Endodermal cell (in vitro differentiated cells): ENCODE measurements at regions not wholly inside any gene's neighbourhood (a gene's known extent, or its start where the extent isn't known, plus 50 kb on each side); places are given as distances from the start of the nearest gene placed in this dataset.

ENCODE experiments used
- DNase-seq: peaks from one replicate; pipeline ENCODE4 v3.0.0-alpha.2; 2017
- H3K27ac ChIP-seq: 2 replicates; pipeline ENCODE4 v1.5.1; 2013; ENCODE audit warnings: mild to moderate bottlenecking, low read depth, low read length, moderate library complexity
- H3K27me3 ChIP-seq: 2 replicates; pipeline ENCODE4 v1.6.1; 2013; ENCODE audit warnings: mild to moderate bottlenecking, low read length, moderate library complexity; ENCODE audit not compliant: insufficient read depth, control insufficient read depth, poor library complexity, severe bottlenecking
- H3K36me3 ChIP-seq: 2 replicates; pipeline ENCODE4 v1.7.0; 2013; ENCODE audit warnings: mild to moderate bottlenecking, low read length, moderate library complexity; ENCODE audit not compliant: control insufficient read depth, insufficient read depth
- H3K4me1 ChIP-seq: one replicate; pipeline ENCODE4 v1.7.0; 2013; ENCODE audit warnings: low read length; ENCODE audit not compliant: control insufficient read depth, insufficient read depth
- H3K4me3 ChIP-seq: 2 replicates; pipeline ENCODE4 v1.5.1; 2013; ENCODE audit warnings: mild to moderate bottlenecking, low read length, moderate library complexity
- H3K9ac ChIP-seq: 2 replicates; pipeline ENCODE4 v1.6.1; 2013; ENCODE audit warnings: mild to moderate bottlenecking, low read length, moderate library complexity; ENCODE audit not compliant: poor library complexity, severe bottlenecking; ENCODE audit errors: extremely low read depth
- H3K9me3 ChIP-seq: 2 replicates; pipeline ENCODE4 v1.6.1; 2013; ENCODE audit warnings: mild to moderate bottlenecking, low read length, moderate library complexity; ENCODE audit not compliant: control insufficient read depth
- H3K27ac Mint-ChIP-seq: 2 replicates; pipeline ENCODE4 v1.8.0; 2020; ENCODE audit warnings: mixed read lengths
- H3K27me3 Mint-ChIP-seq: 2 replicates; pipeline ENCODE4 v1.8.0; 2021; ENCODE audit warnings: mild to moderate bottlenecking, mixed read lengths; ENCODE audit not compliant: insufficient read depth
- H3K36me3 Mint-ChIP-seq: 2 replicates; pipeline ENCODE4 v1.8.0; 2020; ENCODE audit warnings: low read depth, mixed read lengths
- H3K4me1 Mint-ChIP-seq: 2 replicates; pipeline ENCODE4 v1.8.0; 2020; ENCODE audit warnings: mixed read lengths
- H3K4me3 Mint-ChIP-seq: 2 replicates; pipeline ENCODE4 v1.8.0; 2020; ENCODE audit warnings: mild to moderate bottlenecking, moderate library complexity, mixed read lengths
- H3K9me3 Mint-ChIP-seq: 2 replicates; pipeline ENCODE4 v1.8.0; 2020; ENCODE audit warnings: mild to moderate bottlenecking, mixed read lengths
- CTCF ChIP-seq: fragments of 200-600 bp; sonication (generic); conservative IDR thresholded peaks from 2 replicates; pipeline ENCODE4 v1.5.0; 2021; ENCODE audit warnings: antibody characterized with exemption, mild to moderate bottlenecking
- WGBS, 2 experiments: methylation state at CpG; one replicate each; pipeline versions ENCODE4 v1.1.5 to v1.1.7; 2013; ENCODE audit warnings: missing lambda C conversion rate in 2 of 2, mixed read lengths in 1 of 2; ENCODE audit not compliant: insufficient coverage in 1 of 2, insufficient read length in 1 of 2; 5-methylcytosine and 5-hydroxymethylcytosine counted together

GRCh38 chr4:137070614-137071013 is 461.7 kb downstream of the PCDH18 start:
- H3K36me3 Mint-ChIP-seq = no peaks in the 10 kb centered on the region
- no peaks in the 10 kb centered on the region for H3K27me3 Mint-ChIP-seq
- peaks cover 2% of the 10 kb centered on the region for H3K9me3 Mint-ChIP-seq
- no peak overlapping the region for H3K4me3 Mint-ChIP-seq
- Histone ChIP-seq H3K27ac (no peak overlapping the region), H3K9ac (no peak overlapping the region), H3K27me3 (no peaks in the 10 kb centered on the region), H3K9me3 (peaks cover 2% of the 10 kb centered on the region), H3K4me3 (no peak overlapping the region), H3K36me3 (no peaks in the 10 kb centered on the region), H3K4me1 (no peaks in the 10 kb centered on the region)
- TF ChIP-seq CTCF = peak; percentile 56
- peak; percentile 69 for DNase-seq
- H3K4me1 Mint-ChIP-seq = peaks cover 3% of the 10 kb centered on the region
- WGBS, 2 experiments = 91 to 100% methylated on average over 1 to 2 of the region's 2 CpGs
- no peak overlapping the region for H3K27ac Mint-ChIP-seq

- Histone ChIP-seq H3K4me3 (no peak overlapping the region), H3K4me1 (no peaks in the 10 kb centered on the region), H3K9me3 (no peaks in the 10 kb centered on the region), H3K27me3 (no peaks in the 10 kb centered on the region), H3K9ac (no peak overlapping the region), H3K27ac (no peak overlapping the region), H3K36me3 (no peaks in the 10 kb centered on the region)
- Mint-ChIP-seq H3K4me1 (peaks cover 7% of the 10 kb centered on the region), H3K27ac (no peak overlapping the region), H3K36me3 (no peaks in the 10 kb centered on the region), H3K4me3 (no peak overlapping the region), H3K27me3 (no peaks in the 10 kb centered on the region), H3K9me3 (no peaks in the 10 kb centered on the region)
- DNase-seq = no peak
- 93 to 100% methylated on average over 2 of the region's 2 CpGs for WGBS, 2 experiments
- TF ChIP-seq CTCF = peak; percentile 35
Measured at GRCh38 chr4:137069473-137069872, 462.8 kb downstream of the PCDH18 start.

- Mint-ChIP-seq H3K4me1 (peaks cover 7% of the 10 kb centered on the region), H3K4me3 (no peak overlapping the region), H3K36me3 (no peaks in the 10 kb centered on the region), H3K27me3 (no peaks in the 10 kb centered on the region), H3K9me3 (no peaks in the 10 kb centered on the region), H3K27ac (no peak overlapping the region)
- no peaks in the 10 kb centered on the region for H3K4me1 ChIP-seq
- no peak overlapping the region for H3K27ac ChIP-seq
- no peak for DNase-seq
- no peaks in the 10 kb centered on the region for H3K27me3 ChIP-seq
- no peaks in the 10 kb centered on the region for H3K36me3 ChIP-seq
- WGBS, 2 experiments = 87% methylated on average over 1 of the region's 1 CpG; no CpG with 5 or more reads in 1 of the 2 experiments
- no peak overlapping the region for H3K9ac ChIP-seq
- no peaks in the 10 kb centered on the region for H3K9me3 ChIP-seq
- no peak for TF ChIP-seq CTCF
- H3K4me3 ChIP-seq = no peak overlapping the region
Measured at GRCh38 chr4:137067735-137068134, 464.6 kb downstream of the PCDH18 start.
